Left ventricle myocardium inferior (tissue), 1 donor: ENCODE measurements at regions not wholly inside any gene's neighbourhood (a gene's known extent, or its start where the extent isn't known, plus 50 kb on each side); places are given as distances from the start of the nearest gene placed in this dataset.

Experiments
- DNase-seq: peaks from one replicate; pipeline ENCODE4 v3.0.0-alpha.2; 2020
- H3K27ac ChIP-seq: fragments of 200-600 bp; replicated peaks from 2 replicates; pipeline ENCODE4 v1.8.0; 2021
- H3K27me3 ChIP-seq: fragments of 200-600 bp; 2 replicates; pipeline ENCODE4 v1.8.0; 2021; ENCODE audit warnings: low read depth
- H3K36me3 ChIP-seq: fragments of 200-600 bp; 2 replicates; pipeline ENCODE4 v1.8.0; 2021
- H3K4me1 ChIP-seq: fragments of 200-600 bp; 2 replicates; pipeline ENCODE4 v1.8.0; 2021
- H3K4me3 ChIP-seq: fragments of 200-600 bp; 2 replicates; pipeline ENCODE4 v1.8.0; 2021; ENCODE audit warnings: mild to moderate bottlenecking, moderate library complexity
- H3K9me3 ChIP-seq: fragments of 200-600 bp; replicated peaks from 2 replicates; pipeline ENCODE4 v1.8.0; 2021
- intact Hi-C: fragments of 100-400 bp; cut with micrococcal nuclease; formaldehyde crosslinking; loops from one replicate; pipeline ENCODE4 v1.11.0; 2022
- TF ChIP-seq, protein P1 (sequence below): fragments of 200-600 bp; IDR thresholded peaks from 2 replicates; pipeline ENCODE4 v1.8.0; 2021; ENCODE audit warnings: antibody characterized with exemption, mild to moderate bottlenecking, borderline replicate concordance
- donor health status: DM: no; HTN: yes; CAD: no; lungs with severe emphysema.

DNA sequence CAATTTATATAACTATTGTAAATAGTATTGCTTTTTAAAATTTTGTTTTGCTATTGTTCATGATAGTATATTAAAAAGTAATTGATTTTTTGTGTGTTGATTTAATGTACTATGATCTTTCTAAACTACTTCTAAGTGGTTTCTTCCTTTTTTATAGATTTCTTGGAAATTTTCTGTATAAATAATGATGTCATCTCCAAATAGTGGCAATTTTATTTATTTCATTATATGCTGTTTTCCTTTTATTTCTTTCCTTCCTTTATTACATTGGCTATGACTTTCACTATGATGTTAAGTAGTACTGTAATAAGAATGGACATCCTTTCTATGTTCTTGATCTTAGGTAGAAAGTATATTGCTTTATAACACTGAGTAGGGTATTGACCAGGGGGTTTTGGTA is 451.5 kb upstream of the SPTLC3 start:
- intact Hi-C loops: no loop called here
- TF ChIP-seq, protein P1, sequence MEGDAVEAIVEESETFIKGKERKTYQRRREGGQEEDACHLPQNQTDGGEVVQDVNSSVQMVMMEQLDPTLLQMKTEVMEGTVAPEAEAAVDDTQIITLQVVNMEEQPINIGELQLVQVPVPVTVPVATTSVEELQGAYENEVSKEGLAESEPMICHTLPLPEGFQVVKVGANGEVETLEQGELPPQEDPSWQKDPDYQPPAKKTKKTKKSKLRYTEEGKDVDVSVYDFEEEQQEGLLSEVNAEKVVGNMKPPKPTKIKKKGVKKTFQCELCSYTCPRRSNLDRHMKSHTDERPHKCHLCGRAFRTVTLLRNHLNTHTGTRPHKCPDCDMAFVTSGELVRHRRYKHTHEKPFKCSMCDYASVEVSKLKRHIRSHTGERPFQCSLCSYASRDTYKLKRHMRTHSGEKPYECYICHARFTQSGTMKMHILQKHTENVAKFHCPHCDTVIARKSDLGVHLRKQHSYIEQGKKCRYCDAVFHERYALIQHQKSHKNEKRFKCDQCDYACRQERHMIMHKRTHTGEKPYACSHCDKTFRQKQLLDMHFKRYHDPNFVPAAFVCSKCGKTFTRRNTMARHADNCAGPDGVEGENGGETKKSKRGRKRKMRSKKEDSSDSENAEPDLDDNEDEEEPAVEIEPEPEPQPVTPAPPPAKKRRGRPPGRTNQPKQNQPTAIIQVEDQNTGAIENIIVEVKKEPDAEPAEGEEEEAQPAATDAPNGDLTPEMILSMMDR: no peak
- Histone ChIP-seq H3K27ac (no peak overlapping the region), H3K4me1 (no peaks in the 10 kb centered on the region), H3K4me3 (no peak overlapping the region), H3K27me3 (no peaks in the 10 kb centered on the region), H3K36me3 (no peaks in the 10 kb centered on the region), H3K9me3 (peaks cover 20% of the 10 kb centered on the region)
- no peak for DNase-seq

DNA sequence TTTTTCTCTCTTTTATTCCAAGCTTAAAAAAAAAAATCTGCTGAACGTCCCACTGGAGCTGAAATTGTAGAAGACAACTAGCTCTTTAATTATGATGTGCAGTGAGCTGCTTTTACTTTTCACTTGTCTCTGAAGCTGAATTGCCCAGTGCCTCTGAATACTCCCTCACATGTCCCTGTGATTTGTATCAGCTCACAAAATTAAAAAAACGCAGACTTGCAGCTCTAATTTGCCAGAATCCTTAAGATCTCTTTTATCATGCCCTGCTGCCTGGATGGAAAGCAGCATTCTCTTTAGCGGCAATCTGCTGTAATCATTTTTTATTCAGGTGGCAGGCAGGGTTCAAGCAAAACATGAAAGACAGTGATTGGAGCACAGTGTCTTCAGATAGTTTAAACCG is 443.8 kb upstream of the SPTLC3 start:
- intact Hi-C loops: no loop called here
- TF ChIP-seq, protein P1: no peak
- no peak for DNase-seq
- H3K36me3 ChIP-seq: no peaks in the 10 kb centered on the region
- peaks cover 25% of the 10 kb centered on the region for H3K9me3 ChIP-seq
- no peaks in the 10 kb centered on the region for H3K4me1 ChIP-seq
- H3K27ac ChIP-seq: no peak overlapping the region
- H3K27me3 ChIP-seq: no peaks in the 10 kb centered on the region
- no peak overlapping the region for H3K4me3 ChIP-seq

DNA sequence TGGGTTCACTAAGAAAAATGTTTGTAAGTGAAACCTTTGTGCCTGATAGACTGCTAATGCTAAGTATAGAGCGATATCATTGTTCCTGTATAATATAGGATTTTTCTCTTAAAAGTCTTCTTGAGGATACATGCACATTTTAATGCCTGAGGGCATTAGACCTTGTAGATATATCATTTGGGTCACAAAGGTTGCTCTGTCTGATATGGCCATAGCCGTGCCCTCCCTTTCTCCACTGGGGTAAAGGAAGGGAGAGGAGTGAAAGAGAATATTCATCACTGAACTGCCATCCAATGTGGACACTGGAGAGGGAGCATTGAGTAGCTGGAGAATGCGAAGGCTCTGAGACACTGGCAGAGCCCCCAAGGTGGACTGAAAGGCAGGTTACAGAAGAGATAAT is 442.2 kb upstream of the SPTLC3 start:
- Histone ChIP-seq H3K27me3 (no peaks in the 10 kb centered on the region), H3K27ac (no peak overlapping the region), H3K36me3 (no peaks in the 10 kb centered on the region), H3K4me1 (no peaks in the 10 kb centered on the region), H3K9me3 (peaks cover 11% of the 10 kb centered on the region), H3K4me3 (no peak overlapping the region)
- DNase-seq: no peak
- intact Hi-C loops: no loop called here
- TF ChIP-seq, protein P1: no peak

DNA sequence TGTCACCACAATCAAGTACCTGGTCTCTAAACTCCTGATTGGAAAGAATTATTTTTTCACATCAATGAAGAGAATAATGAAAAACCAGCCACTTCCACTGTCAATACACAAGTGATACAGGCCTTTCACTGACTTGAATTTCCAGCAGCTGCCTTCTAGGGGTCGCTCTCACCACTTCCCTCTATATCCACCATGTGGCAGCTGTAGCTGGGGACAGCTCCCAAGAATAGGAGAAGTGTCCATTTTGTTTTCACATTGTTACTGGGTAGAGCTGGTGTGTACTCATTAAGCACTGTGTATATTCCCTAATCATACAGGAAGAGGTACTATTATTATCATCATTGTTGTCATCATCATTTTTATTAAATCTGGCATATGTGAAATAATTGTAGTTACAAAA is 438.4 kb upstream of the SPTLC3 start:
- Histone ChIP-seq H3K4me1 (no peaks in the 10 kb centered on the region), H3K27me3 (no peaks in the 10 kb centered on the region), H3K36me3 (no peaks in the 10 kb centered on the region), H3K4me3 (no peak overlapping the region), H3K9me3 (no peaks in the 10 kb centered on the region), H3K27ac (no peak overlapping the region)
- no peak for DNase-seq
- TF ChIP-seq, protein P1: no peak
- intact Hi-C loops: no loop called here

DNA sequence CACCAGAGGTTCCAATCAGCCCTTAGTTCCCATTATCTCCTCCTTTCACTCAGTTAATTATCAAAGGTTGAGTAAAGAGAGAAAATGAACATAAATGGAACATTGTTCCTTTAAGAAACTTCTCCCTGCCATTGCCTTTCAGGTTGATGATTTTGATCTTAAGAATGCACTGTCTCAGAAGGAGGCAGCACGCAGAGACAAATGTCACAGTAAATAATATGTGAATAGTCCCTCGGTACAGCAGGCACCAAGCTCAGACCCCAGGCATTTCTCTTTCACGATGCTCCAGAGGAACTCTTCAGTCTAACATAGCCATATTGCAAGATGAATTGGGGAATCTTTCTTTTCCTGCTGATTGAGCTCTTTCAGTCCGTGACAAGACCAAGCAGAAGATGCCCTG is 435.3 kb upstream of the SPTLC3 start:
- Histone ChIP-seq H3K4me1 (no peaks in the 10 kb centered on the region), H3K4me3 (no peak overlapping the region), H3K36me3 (no peaks in the 10 kb centered on the region), H3K27ac (peak overlapping the region; percentile 64), H3K9me3 (no peaks in the 10 kb centered on the region), H3K27me3 (no peaks in the 10 kb centered on the region)
- no peak for DNase-seq
- TF ChIP-seq, protein P1: no peak
- intact Hi-C loops: no loop called here
